ENCODE measurements at regions not wholly inside any gene's neighbourhood (a gene's known extent, or its start where the extent isn't known, plus 50 kb on each side); places are given as distances from the start of the nearest gene placed in this dataset.

DNA sequence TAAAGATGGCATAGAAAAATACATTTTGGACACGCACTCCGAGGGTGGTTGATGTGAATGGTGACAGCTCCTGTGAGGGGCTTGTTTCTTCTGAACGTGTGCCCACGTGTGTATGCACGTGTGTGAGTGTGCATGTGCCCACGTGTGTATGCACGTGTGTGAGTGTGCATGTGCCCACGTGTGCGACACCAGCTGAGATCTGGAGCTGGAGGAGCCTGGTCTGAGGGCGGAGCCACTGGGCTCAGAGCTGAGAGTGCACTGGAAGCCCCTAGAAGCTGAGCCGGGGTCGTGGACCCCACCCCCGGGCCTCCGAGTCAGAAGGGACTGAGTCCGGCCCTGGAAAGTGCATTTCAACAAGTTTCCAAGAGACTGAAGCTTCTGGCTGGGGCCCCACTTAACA lies 282.5 kb upstream of the IRX4 start:
- TF ChIP-seq, protein P1, sequence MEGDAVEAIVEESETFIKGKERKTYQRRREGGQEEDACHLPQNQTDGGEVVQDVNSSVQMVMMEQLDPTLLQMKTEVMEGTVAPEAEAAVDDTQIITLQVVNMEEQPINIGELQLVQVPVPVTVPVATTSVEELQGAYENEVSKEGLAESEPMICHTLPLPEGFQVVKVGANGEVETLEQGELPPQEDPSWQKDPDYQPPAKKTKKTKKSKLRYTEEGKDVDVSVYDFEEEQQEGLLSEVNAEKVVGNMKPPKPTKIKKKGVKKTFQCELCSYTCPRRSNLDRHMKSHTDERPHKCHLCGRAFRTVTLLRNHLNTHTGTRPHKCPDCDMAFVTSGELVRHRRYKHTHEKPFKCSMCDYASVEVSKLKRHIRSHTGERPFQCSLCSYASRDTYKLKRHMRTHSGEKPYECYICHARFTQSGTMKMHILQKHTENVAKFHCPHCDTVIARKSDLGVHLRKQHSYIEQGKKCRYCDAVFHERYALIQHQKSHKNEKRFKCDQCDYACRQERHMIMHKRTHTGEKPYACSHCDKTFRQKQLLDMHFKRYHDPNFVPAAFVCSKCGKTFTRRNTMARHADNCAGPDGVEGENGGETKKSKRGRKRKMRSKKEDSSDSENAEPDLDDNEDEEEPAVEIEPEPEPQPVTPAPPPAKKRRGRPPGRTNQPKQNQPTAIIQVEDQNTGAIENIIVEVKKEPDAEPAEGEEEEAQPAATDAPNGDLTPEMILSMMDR (IDR thresholded peaks at IDR 0.05), result no peak
- Histone ChIP-seq H3K27me3 (peaks cover 14% of the 10 kb centered on the region), H3K36me3 (no peaks in the 10 kb centered on the region), H3K4me3 (no peak overlapping the region), H3K4me1 (no peaks in the 10 kb centered on the region), H3K9me3 (no peaks in the 10 kb centered on the region), H3K27ac (no peak overlapping the region)
- DNase-seq, result no peak
- no peak for ATAC-seq
- intact Hi-C loops (cut with DNase I), result no loop called here

DNA sequence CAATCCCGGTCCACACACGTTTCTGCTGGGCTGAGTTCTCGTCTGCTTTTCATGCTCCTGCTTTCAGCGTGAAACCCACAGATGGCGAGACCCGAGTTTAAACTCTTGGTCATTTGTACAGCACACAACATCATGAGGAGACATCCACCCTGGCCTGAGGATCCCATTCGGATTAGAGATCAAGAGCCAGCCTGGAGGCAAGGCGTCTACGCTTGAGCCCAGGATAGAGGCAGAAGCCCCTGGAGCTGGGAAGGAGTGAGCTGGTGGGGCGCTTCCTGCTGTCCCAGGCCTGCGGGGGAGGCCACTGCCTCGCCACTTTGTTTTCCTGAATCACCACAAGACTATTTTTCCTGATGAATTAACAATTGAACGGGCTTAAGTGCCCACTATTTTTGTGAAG lies 281.9 kb upstream of the IRX4 start:
- no peak for DNase-seq
- H3K27ac ChIP-seq, result no peak overlapping the region
- H3K9me3 ChIP-seq, result no peaks in the 10 kb centered on the region
- H3K4me1 ChIP-seq, result no peaks in the 10 kb centered on the region
- intact Hi-C loops (cut with DNase I), result no loop called here
- H3K36me3 ChIP-seq, result no peaks in the 10 kb centered on the region
- TF ChIP-seq, protein P1 (IDR thresholded peaks at IDR 0.05), result no peak
- no peak for ATAC-seq
- no peak overlapping the region for H3K4me3 ChIP-seq
- H3K27me3 ChIP-seq, result peaks cover 12% of the 10 kb centered on the region

DNA sequence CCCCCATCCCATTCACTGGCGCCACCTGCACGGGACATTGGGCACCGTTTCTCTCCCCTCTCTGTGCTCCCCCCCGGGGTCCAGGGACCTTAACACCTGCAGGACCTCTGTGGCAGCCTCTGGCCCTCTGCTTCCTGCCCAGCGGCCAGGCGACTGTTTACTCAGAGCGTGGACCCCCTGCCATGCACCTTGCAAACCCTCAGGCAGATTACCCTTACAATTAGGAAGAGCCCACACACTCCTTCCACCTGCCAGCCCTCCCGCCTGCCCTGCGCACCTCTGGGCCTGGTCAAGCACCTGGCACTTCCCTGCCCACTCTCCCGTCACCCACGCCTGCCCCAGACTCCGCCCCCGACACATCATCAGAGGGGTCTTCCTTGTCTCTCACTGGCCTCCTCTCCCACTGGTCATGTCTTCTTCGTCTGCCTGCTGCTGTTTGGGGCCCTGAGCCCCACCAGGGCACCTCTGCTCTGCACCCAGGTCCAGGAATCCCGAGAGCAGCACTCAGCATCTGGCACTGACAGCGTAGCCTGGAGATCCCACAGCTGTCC lies 281.3 kb upstream of the IRX4 start:
- Histone ChIP-seq H3K27me3 (peaks cover 11% of the 10 kb centered on the region), H3K36me3 (no peaks in the 10 kb centered on the region), H3K4me1 (no peaks in the 10 kb centered on the region), H3K4me3 (no peak overlapping the region), H3K27ac (no peak overlapping the region), H3K9me3 (no peaks in the 10 kb centered on the region)
- DNase-seq (no peak), ATAC-seq (no peak)
- intact Hi-C loops (cut with DNase I), result no loop called here
- TF ChIP-seq, protein P1 (IDR thresholded peaks at IDR 0.05), result no peak

DNA sequence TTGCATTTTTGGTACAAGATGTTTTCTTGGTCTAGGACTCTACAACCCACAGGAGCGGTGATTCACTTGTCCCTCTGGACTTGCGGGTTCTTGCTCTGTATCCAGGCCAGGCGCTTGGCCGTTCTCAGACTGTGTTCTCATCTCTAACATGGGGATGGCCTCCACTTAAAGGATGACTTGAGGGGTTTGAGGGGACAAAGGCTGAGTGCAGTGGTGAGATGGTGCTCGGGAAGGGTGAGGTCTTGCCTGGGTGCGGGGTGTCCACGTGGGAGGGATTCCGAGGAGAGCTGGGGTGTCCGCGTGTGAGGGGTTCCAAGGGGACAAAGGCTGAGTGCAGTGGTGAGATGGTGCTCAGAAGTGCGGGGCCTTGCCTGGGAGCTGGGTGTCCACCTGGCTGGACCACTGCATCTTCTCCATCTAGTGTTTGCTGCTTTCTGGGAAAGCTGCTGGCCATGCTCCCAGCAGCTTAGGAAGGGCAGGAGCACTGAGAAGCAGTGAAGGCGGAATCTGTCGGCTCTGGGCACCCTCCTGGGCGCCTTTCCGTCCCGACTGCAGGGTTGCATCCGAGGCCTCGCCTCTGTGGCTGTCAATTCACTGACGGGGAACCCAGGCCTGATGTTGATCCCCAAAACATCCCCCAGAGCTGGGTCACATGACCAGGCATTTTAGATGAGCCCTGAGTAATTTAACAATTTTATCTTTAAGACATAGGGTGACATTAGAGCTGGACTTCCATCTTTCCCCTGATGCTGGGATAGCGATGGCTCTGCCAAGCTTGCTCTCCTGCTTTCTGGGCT lies 280.5 kb upstream of the IRX4 start:
- no peak overlapping the region for H3K4me3 ChIP-seq
- intact Hi-C loops (cut with DNase I), result no loop called here
- H3K9me3 ChIP-seq, result no peaks in the 10 kb centered on the region
- ATAC-seq (no peak), DNase-seq (no peak)
- no peak overlapping the region for H3K27ac ChIP-seq
- H3K27me3 ChIP-seq, result peaks cover 8% of the 10 kb centered on the region
- TF ChIP-seq, protein P1 (IDR thresholded peaks at IDR 0.05), result no peak
- H3K4me1 ChIP-seq, result no peaks in the 10 kb centered on the region
- H3K36me3 ChIP-seq, result no peaks in the 10 kb centered on the region

DNA sequence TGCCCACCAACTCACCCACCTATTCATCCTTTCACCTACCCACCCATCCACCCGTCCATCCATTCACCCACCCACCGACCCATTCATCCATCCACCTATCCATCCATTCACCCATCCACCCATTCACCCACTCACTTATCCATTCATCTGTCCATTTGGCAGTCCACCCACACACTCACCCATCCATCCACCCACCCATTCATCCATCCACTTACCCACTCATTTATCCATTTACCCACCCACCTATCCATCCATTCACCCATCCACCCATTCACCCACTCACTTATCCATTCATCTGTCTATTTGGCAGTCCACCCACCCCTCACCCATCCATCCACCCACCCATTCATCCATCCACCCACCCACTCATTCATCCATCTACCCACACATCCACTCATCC lies 278.1 kb upstream of the IRX4 start:
- no peak overlapping the region for H3K27ac ChIP-seq
- H3K4me1 ChIP-seq, result no peaks in the 10 kb centered on the region
- TF ChIP-seq, protein P1 (IDR thresholded peaks at IDR 0.05), result no peak
- intact Hi-C loops (cut with DNase I), result no loop called here
- peaks cover 4% of the 10 kb centered on the region for H3K27me3 ChIP-seq
- H3K9me3 ChIP-seq, result no peaks in the 10 kb centered on the region
- H3K36me3 ChIP-seq, result no peaks in the 10 kb centered on the region
- ATAC-seq (no peak), DNase-seq (no peak)
- H3K4me3 ChIP-seq, result no peak overlapping the region

Data from upper lobe of right lung (tissue), 1 donor.